Stimulated activated CD4-positive, alpha-beta T cell treated with anti-CD3 and anti-CD28 coated beads, Interleukin-1b, Interleukin-23, amount 100 ng/mL, for 24 hours (primary cell): ENCODE measurements at regions not wholly inside any gene's neighbourhood (a gene's known extent, or its start where the extent isn't known, plus 50 kb on each side); places are given as distances from the start of the nearest gene placed in this dataset.
"Not testable (repeated sequence)": the region's sequence is repeated elsewhere in the genome, so short reads cannot be mapped to it uniquely, and the experiment has no call there.

Experiments
- DNase-seq, 4 experiments: peaks; one replicate each; pipeline ENCODE4 v3.0.0-alpha.2; 2020; ENCODE audit warnings: low read depth in 4 of 4, low spot score in 1 of 4

GRCh38 chr12:124675881-124676713 is 108.7 kb upstream of the NCOR2 start:
- DNase-seq, result no peak

GRCh38 chr12:124674937-124675336 is 107.5 kb upstream of the NCOR2 start:
- no peak for DNase-seq

GRCh38 chr12:124673801-124674617 is 106.6 kb upstream of the NCOR2 start:
- DNase-seq, result no peak

GRCh38 chr12:124669271-124669721 is 101.9 kb upstream of the NCOR2 start:
- not testable (repeated sequence) for DNase-seq

GRCh38 chr12:124668602-124669001 is 101.2 kb upstream of the NCOR2 start:
- no peak for DNase-seq

GRCh38 chr12:124667506-124668326 is 100.3 kb upstream of the NCOR2 start:
- DNase-seq, result no peak

GRCh38 chr12:124666722-124667259 is 99.4 kb upstream of the NCOR2 start:
- no peak for DNase-seq

GRCh38 chr12:124665511-124665910 is 98.1 kb upstream of the NCOR2 start:
- no peak for DNase-seq

DNA sequence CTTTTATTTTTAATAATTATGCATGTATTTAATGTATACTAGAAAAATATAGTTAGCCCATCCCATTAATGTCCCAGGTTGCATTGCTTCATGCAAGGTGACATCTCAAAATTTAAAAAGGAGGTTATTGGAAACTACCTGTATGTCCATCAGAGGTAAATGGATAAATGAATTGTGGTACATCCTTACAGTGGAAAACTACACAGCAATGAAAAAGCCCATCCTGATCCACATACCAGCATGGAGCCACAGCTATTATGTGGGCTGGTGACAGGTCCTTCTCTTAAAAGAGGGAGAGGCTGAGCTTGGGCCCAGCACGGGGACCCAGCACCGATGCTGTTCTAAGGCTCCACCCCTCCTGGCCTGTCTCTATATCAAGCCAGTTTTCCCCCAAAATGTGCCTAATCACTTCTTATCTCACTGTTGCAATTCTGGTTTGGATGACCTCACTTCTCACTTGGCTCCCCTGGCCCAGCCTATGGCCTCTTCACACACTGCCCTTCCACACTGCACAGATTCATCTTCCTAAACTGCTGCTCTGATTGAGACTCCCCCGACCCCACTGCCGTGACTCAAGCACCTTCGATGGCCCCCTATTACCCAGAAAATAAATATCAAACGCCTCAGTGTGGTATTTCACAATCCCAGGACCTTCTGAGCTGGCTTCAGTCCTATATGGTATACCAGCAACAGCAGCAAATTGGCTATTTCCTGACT is 97.1 kb upstream of the NCOR2 start:
- DNase-seq, result no peak

- DNase-seq, result no peak
Measured at GRCh38 chr12:124663771-124664366, 96.5 kb upstream of the NCOR2 start.

DNA sequence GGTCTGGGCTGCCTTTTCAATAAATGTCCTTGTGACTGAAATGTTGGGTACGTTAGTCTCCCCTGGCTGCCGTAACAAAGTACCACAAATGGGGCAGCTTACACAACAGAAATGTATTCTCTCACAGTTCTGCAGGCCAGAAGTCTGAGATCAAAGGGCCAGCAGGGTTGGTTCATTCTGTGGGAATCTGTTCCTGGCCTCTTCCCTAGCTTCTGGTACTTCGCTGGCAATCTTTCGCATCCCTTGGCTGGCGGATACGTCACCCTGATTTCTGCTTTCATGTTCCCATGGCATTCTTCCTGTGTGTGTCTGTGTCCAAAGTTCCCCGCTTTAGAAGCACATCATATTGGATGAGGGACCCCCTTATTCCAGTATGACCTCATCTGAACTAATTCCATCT is 95.8 kb upstream of the NCOR2 start:
- no peak for DNase-seq

GRCh38 chr12:124661341-124661740 is 93.9 kb upstream of the NCOR2 start:
- DNase-seq, result no peak

- no peak for DNase-seq
Measured at GRCh38 chr12:124660851-124661250, 93.4 kb upstream of the NCOR2 start.

DNA sequence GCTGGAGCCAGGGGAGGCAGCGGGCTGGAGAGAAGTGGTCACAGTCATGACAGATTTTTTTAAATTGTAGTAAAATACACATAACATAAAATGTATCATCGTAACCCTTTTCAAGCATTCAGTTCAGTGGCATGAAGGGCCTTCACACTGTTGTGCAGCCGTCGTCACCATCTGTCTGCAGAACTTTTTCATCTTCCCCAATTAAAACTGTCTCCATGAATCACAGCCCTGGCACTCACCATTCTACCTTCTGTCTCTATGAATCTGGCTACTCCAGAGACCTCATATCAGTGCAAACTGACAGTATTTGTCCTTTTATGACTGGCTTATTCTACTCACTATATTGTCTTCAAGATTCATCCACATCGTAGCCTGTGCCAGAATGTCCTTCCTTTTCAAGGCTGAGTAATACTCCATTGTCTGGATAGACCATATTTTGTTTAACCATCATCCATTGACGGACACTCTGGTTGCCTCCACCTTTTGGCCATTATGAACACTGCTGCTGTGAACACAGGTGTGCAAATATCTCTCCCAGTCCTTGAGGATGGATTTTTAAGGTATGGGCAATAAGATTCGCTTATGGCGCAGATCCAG is 91.5 kb upstream of the NCOR2 start:
- DNase-seq, result no peak

- DNase-seq, result no peak
Measured at GRCh38 chr12:124658302-124658701, 90.9 kb upstream of the NCOR2 start.

GRCh38 chr12:124656947-124657434 is 89.6 kb upstream of the NCOR2 start:
- no peak for DNase-seq

DNA sequence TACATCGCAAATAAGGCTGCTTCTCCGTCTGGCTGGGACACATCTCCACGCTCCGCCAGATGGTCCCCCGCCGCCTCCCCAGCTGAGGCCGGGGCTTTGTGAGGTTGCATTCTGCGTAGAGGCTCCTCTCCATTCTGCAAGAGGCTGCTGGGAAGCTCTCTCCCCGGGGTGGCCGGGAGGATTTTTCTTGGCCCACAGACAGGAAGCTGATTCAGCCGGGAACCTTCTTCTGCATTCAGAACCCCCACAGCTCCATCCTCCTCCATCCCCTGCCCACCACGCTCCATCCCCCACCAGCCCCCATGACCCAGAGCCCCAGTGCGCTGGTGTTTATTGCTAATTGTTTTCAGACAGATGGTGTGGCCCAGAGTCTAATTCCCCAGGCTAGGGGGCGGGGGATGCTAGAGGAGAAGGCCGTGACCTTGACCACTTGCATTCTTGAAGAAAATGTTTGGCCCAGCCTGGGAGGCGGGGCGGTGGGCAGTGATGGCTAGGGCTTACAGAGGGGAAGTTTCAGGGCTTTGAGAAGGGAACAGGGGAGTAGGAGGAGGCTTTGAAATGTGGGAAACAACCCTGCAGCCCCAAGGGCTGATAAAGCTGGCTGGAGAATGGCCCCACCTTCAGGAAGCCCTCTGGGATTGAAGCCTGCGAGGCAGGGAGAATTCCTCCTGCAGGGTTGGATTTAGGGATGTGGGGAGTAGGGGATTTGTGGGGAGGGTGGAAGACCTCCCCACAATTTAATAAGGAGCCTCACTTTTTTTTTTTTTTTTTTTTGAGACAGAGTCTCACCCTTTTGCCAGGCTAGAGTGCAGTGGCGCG is 88.5 kb upstream of the NCOR2 start:
- DNase-seq, result no peak

GRCh38 chr12:124655048-124655697 is 87.8 kb upstream of the NCOR2 start:
- DNase-seq, result no peak
